ENCODE measurements at regions not wholly inside any gene's neighbourhood (a gene's known extent, or its start where the extent isn't known, plus 50 kb on each side); places are given as distances from the start of the nearest gene placed in this dataset.

- TF ChIP-seq SAP130 (CRISPR knock-in tag; IDR thresholded peaks at IDR 0.05; ENCODE audit: low read depth) (0 out of 2 replicates have a peak, but pooled peaks have one; percentile 12), STAG1 (CRISPR knock-in tag; IDR thresholded peaks at IDR 0.05) (peak; percentile 89), E2F5 (CRISPR knock-in tag; conservative IDR thresholded peaks at IDR 0.05) (no peak), MAFF (IDR thresholded peaks at IDR 0.05; ENCODE audit: low read depth, low read length) (no peak), BRF2 (CRISPR knock-in tag; IDR thresholded peaks at IDR 0.05) (no peak), DPF2 (CRISPR knock-in tag; IDR thresholded peaks at IDR 0.05; ENCODE audit: borderline replicate concordance, low read depth) (0 out of 2 replicates have a peak, but pooled peaks have one; percentile 27), FOXP4 (CRISPR knock-in tag; IDR thresholded peaks at IDR 0.05) (0 out of 2 replicates have a peak, but pooled peaks have one; percentile 15), TCF7 (IDR thresholded peaks at IDR 0.05; ENCODE audit: low read depth) (no peak), ZNF784 (CRISPR knock-in tag; IDR thresholded peaks at IDR 0.05; ENCODE audit: borderline replicate concordance) (no peak), HNF4A (CRISPR knock-in tag; IDR thresholded peaks at IDR 0.05) (peak; percentile 39; the same call in 1 of the 2 replicates), ZNF207 (IDR thresholded peaks at IDR 0.05; ENCODE audit: borderline replicate concordance) (no peak), SIX1 (CRISPR knock-in tag; IDR thresholded peaks at IDR 0.05; ENCODE audit: borderline replicate concordance) (no peak), NCOA5 (CRISPR knock-in tag; IDR thresholded peaks at IDR 0.05) (no peak), HNF1B (CRISPR knock-in tag; IDR thresholded peaks at IDR 0.05) (peak; percentile 27; the same call in 1 of the 2 replicates), ZNF746 (CRISPR knock-in tag; IDR thresholded peaks at IDR 0.05) (no peak), HIVEP1 (CRISPR knock-in tag; IDR thresholded peaks at IDR 0.05) (no peak), RAD21 (CRISPR knock-in tag; IDR thresholded peaks at IDR 0.05) (peak; percentile 75), PCBP2 (optimal IDR thresholded peaks at IDR 0.05; ENCODE audit: low read depth, low read length, poor library complexity, severe bottlenecking) (no peak), ATF7-NPFF (CRISPR knock-in tag; IDR thresholded peaks at IDR 0.05; ENCODE audit: low read depth) (no peak), ZNF292 (CRISPR knock-in tag; IDR thresholded peaks at IDR 0.05; ENCODE audit: borderline replicate concordance, low read depth) (no peak), LRRFIP1 (CRISPR knock-in tag; conservative IDR thresholded peaks at IDR 0.05) (no peak)
Measured at GRCh38 chr6:40894962-40895799, 143.8 kb downstream of the UNC5CL start (continued).
